ENCODE measurements at regions not wholly inside any gene's neighbourhood (a gene's known extent, or its start where the extent isn't known, plus 50 kb on each side); places are given as distances from the start of the nearest gene placed in this dataset.

- TF ChIP-seq CTCF (IDR thresholded peaks at IDR 0.05; ENCODE audit: low read depth, low read length, poor library complexity, severe bottlenecking) (no peak), EZH2phosphoT487 (IDR thresholded peaks at IDR 0.05; ENCODE audit: borderline replicate concordance, low read length) (no peak)
These were observed 125.6 kb upstream of the PITX1 start for GRCh38 chr5:135159626-135160025.
